ENCODE measurements at regions not wholly inside any gene's neighbourhood (a gene's known extent, or its start where the extent isn't known, plus 50 kb on each side); places are given as distances from the start of the nearest gene placed in this dataset.

GRCh38 chr1:112803906-112804762 lies 89.0 kb upstream of the PPM1J start:
- H3K4me3 ChIP-seq (ENCODE audit: insufficient read depth in 1 of 2, low read depth in 1 of 2, low read length in 2 of 2): no peak overlapping the region

GRCh38 chr1:112800289-112800688 lies 85.2 kb upstream of the PPM1J start:
- Histone ChIP-seq H2BK15ac (ENCODE audit: low read depth, poor library complexity, severe bottlenecking) (no peak overlapping the region), H4K8ac (ENCODE audit: low read length) (no peak overlapping the region), H3K23ac (ENCODE audit: low read length in 2 of 2) (no peak overlapping the region), H2BK120ac (ENCODE audit: low read depth, low read length) (no peak overlapping the region), H3K27me3 (ENCODE audit: control insufficient read depth in 1 of 2, insufficient read depth in 1 of 2, low read length in 2 of 2) (peaks cover 2 to 10% of the 10 kb centered on the region in 2 experiments), H3K18ac (ENCODE audit: low read depth in 1 of 2, low read length in 2 of 2) (no peak overlapping the region), H4K91ac (ENCODE audit: low read length) (no peak overlapping the region), H3K9ac (ENCODE audit: low read length) (no peak overlapping the region), H2BK12ac (ENCODE audit: low read length in 2 of 2) (no peak overlapping the region), H3K14ac (ENCODE audit: low read length in 2 of 2) (no peak overlapping the region), H3K9me3 (ENCODE audit: control insufficient read depth, low read length) (no peaks in the 10 kb centered on the region), H2AK5ac (ENCODE audit: low read length, severe bottlenecking) (no peak overlapping the region), H3K36me3 (ENCODE audit: control insufficient read depth in 1 of 2, insufficient read depth in 2 of 2, low read depth in 1 of 2, low read length in 2 of 2) (peaks cover 0 to 1% of the 10 kb centered on the region in 2 experiments), H3K4ac (ENCODE audit: low read depth in 1 of 2, low read length in 2 of 2) (no peak overlapping the region), H3K27ac (ENCODE audit: low read length, poor library complexity, severe bottlenecking) (no peak overlapping the region), H3K79me1 (replicated peaks; ENCODE audit: low read length, poor library complexity, severe bottlenecking) (no peaks in the 10 kb centered on the region), H3K4me2 (ENCODE audit: low read length, poor library complexity, severe bottlenecking) (no peak overlapping the region), H2AFZ (ENCODE audit: low read depth, low read length) (no peak overlapping the region), H3K4me3 (ENCODE audit: insufficient read depth in 1 of 2, low read depth in 1 of 2, low read length in 2 of 2) (no peak overlapping the region), H2BK5ac (ENCODE audit: low read depth, low read length, poor library complexity, severe bottlenecking) (no peak overlapping the region), H3K4me1 (ENCODE audit: control insufficient read depth, insufficient read depth, low read depth, low read length) (no peaks in the 10 kb centered on the region)
- WGBS: 82% methylated on average over 1 of the region's 2 CpGs
- DNase-seq: no peak

More at GRCh38 chr1:112803906-112804762, 89.0 kb upstream of the PPM1J start:
- H2BK5ac ChIP-seq (ENCODE audit: low read depth, low read length, poor library complexity, severe bottlenecking): no peak overlapping the region
- H3K4ac ChIP-seq (ENCODE audit: low read depth in 1 of 2, low read length in 2 of 2): no peak overlapping the region
- no peak overlapping the region for H3K14ac ChIP-seq (ENCODE audit: low read length in 2 of 2)
- H3K27me3 ChIP-seq (ENCODE audit: control insufficient read depth in 1 of 2, insufficient read depth in 1 of 2, low read length in 2 of 2): peaks cover 5 to 15% of the 10 kb centered on the region in 2 experiments
- H2BK120ac ChIP-seq (ENCODE audit: low read depth, low read length): no peak overlapping the region
- peaks cover 0 to 2% of the 10 kb centered on the region in 2 experiments for H3K36me3 ChIP-seq (ENCODE audit: control insufficient read depth in 1 of 2, insufficient read depth in 2 of 2, low read depth in 1 of 2, low read length in 2 of 2)
- no peak overlapping the region for H3K23ac ChIP-seq (ENCODE audit: low read length in 2 of 2)
- no peak overlapping the region for H4K8ac ChIP-seq (ENCODE audit: low read length)
- H2BK15ac ChIP-seq (ENCODE audit: low read depth, poor library complexity, severe bottlenecking): no peak overlapping the region
- no peak overlapping the region for H2AK5ac ChIP-seq (ENCODE audit: low read length, severe bottlenecking)
- DNase-seq: peak; percentile 71
- H3K18ac ChIP-seq (ENCODE audit: low read depth in 1 of 2, low read length in 2 of 2): no peak overlapping the region
- H3K4me2 ChIP-seq (ENCODE audit: low read length, poor library complexity, severe bottlenecking): no peak overlapping the region
- H3K4me1 ChIP-seq (ENCODE audit: control insufficient read depth, insufficient read depth, low read depth, low read length): peaks cover under 1% of the 10 kb centered on the region
- no peak overlapping the region for H3K9ac ChIP-seq (ENCODE audit: low read length)
- no peak overlapping the region for H4K91ac ChIP-seq (ENCODE audit: low read length)
- H3K79me1 ChIP-seq (replicated peaks; ENCODE audit: low read length, poor library complexity, severe bottlenecking): no peaks in the 10 kb centered on the region
- H2AFZ ChIP-seq (ENCODE audit: low read depth, low read length): no peak overlapping the region
- H3K9me3 ChIP-seq (ENCODE audit: control insufficient read depth, low read length): no peaks in the 10 kb centered on the region
- 50% methylated on average over 10 of the region's 10 CpGs for WGBS
- no peak overlapping the region for H3K27ac ChIP-seq (ENCODE audit: low read length, poor library complexity, severe bottlenecking)
- peak overlapping the region in 1 of 2 experiments; percentile 18 for H2BK12ac ChIP-seq (ENCODE audit: low read length in 2 of 2)

GRCh38 chr1:112798292-112798691 lies 83.2 kb upstream of the PPM1J start:
- Histone ChIP-seq H2AFZ (ENCODE audit: low read depth, low read length) (no peak overlapping the region), H4K8ac (ENCODE audit: low read length) (no peak overlapping the region), H2BK120ac (ENCODE audit: low read depth, low read length) (no peak overlapping the region), H2BK12ac (ENCODE audit: low read length in 2 of 2) (no peak overlapping the region), H3K4me3 (ENCODE audit: insufficient read depth in 1 of 2, low read depth in 1 of 2, low read length in 2 of 2) (no peak overlapping the region), H3K23ac (ENCODE audit: low read length in 2 of 2) (no peak overlapping the region), H3K79me1 (replicated peaks; ENCODE audit: low read length, poor library complexity, severe bottlenecking) (no peaks in the 10 kb centered on the region), H2BK15ac (ENCODE audit: low read depth, poor library complexity, severe bottlenecking) (no peak overlapping the region), H3K9me3 (ENCODE audit: control insufficient read depth, low read length) (no peaks in the 10 kb centered on the region), H3K4me2 (ENCODE audit: low read length, poor library complexity, severe bottlenecking) (no peak overlapping the region), H2BK5ac (ENCODE audit: low read depth, low read length, poor library complexity, severe bottlenecking) (no peak overlapping the region), H3K27ac (ENCODE audit: low read length, poor library complexity, severe bottlenecking) (no peak overlapping the region), H4K91ac (ENCODE audit: low read length) (no peak overlapping the region), H3K18ac (ENCODE audit: low read depth in 1 of 2, low read length in 2 of 2) (no peak overlapping the region), H3K4ac (ENCODE audit: low read depth in 1 of 2, low read length in 2 of 2) (no peak overlapping the region), H2AK5ac (ENCODE audit: low read length, severe bottlenecking) (no peak overlapping the region), H3K9ac (ENCODE audit: low read length) (no peak overlapping the region), H3K36me3 (ENCODE audit: control insufficient read depth in 1 of 2, insufficient read depth in 2 of 2, low read depth in 1 of 2, low read length in 2 of 2) (no peaks in the 10 kb centered on the region), H3K27me3 (ENCODE audit: control insufficient read depth in 1 of 2, insufficient read depth in 1 of 2, low read length in 2 of 2) (peaks cover 0 to 6% of the 10 kb centered on the region in 2 experiments), H3K14ac (ENCODE audit: low read length in 2 of 2) (no peak overlapping the region), H3K4me1 (ENCODE audit: control insufficient read depth, insufficient read depth, low read depth, low read length) (no peaks in the 10 kb centered on the region)
- WGBS: 90% methylated on average over 2 of the region's 3 CpGs
- no peak for DNase-seq

DNA sequence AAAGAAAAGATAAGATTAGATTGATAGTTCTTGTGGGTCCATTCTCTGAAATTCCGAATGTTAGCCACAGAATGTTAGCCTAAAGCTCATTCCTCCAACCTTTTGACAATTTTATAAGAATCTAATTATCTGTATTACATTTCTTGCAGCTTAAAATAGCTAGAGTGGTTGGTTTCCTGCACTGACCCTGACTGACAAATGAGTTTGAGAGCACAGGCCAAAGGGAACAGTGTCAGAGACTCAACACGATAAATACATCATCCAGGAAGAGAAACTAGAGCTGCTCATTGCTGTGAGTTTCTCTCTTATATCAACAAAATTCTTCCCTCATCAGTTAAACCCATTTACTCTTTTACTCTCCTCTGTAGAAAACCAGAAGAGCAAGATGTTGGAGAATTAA lies 82.1 kb upstream of the PPM1J start:
- Histone ChIP-seq H3K4me3 (ENCODE audit: insufficient read depth in 1 of 2, low read depth in 1 of 2, low read length in 2 of 2) (no peak overlapping the region), H3K27me3 (ENCODE audit: control insufficient read depth in 1 of 2, insufficient read depth in 1 of 2, low read length in 2 of 2) (peaks cover 0 to 6% of the 10 kb centered on the region in 2 experiments), H3K4me2 (ENCODE audit: low read length, poor library complexity, severe bottlenecking) (no peak overlapping the region), H3K9me3 (ENCODE audit: control insufficient read depth, low read length) (no peaks in the 10 kb centered on the region), H3K14ac (ENCODE audit: low read length in 2 of 2) (no peak overlapping the region), H2BK120ac (ENCODE audit: low read depth, low read length) (no peak overlapping the region), H3K4me1 (ENCODE audit: control insufficient read depth, insufficient read depth, low read depth, low read length) (no peaks in the 10 kb centered on the region), H3K9ac (ENCODE audit: low read length) (no peak overlapping the region), H3K36me3 (ENCODE audit: control insufficient read depth in 1 of 2, insufficient read depth in 2 of 2, low read depth in 1 of 2, low read length in 2 of 2) (no peaks in the 10 kb centered on the region), H3K4ac (ENCODE audit: low read depth in 1 of 2, low read length in 2 of 2) (no peak overlapping the region), H3K27ac (ENCODE audit: low read length, poor library complexity, severe bottlenecking) (no peak overlapping the region), H2AFZ (ENCODE audit: low read depth, low read length) (no peak overlapping the region), H2BK12ac (ENCODE audit: low read length in 2 of 2) (no peak overlapping the region), H3K79me1 (replicated peaks; ENCODE audit: low read length, poor library complexity, severe bottlenecking) (no peaks in the 10 kb centered on the region), H4K8ac (ENCODE audit: low read length) (no peak overlapping the region), H2BK5ac (ENCODE audit: low read depth, low read length, poor library complexity, severe bottlenecking) (no peak overlapping the region), H3K18ac (ENCODE audit: low read depth in 1 of 2, low read length in 2 of 2) (no peak overlapping the region), H2BK15ac (ENCODE audit: low read depth, poor library complexity, severe bottlenecking) (no peak overlapping the region), H4K91ac (ENCODE audit: low read length) (no peak overlapping the region), H2AK5ac (ENCODE audit: low read length, severe bottlenecking) (no peak overlapping the region), H3K23ac (ENCODE audit: low read length in 2 of 2) (no peak overlapping the region)
- 56% methylated on average over 1 of the region's 2 CpGs for WGBS
- DNase-seq: no peak
